HT1080 (cell line): ENCODE measurements at regions not wholly inside any gene's neighbourhood (a gene's known extent, or its start where the extent isn't known, plus 50 kb on each side); places are given as distances from the start of the nearest gene placed in this dataset.

Source experiments
- DNase-seq: peaks from one replicate; pipeline ENCODE4 v3.0.0-alpha.2; 2015; ENCODE audit warnings: low read depth

DNA sequence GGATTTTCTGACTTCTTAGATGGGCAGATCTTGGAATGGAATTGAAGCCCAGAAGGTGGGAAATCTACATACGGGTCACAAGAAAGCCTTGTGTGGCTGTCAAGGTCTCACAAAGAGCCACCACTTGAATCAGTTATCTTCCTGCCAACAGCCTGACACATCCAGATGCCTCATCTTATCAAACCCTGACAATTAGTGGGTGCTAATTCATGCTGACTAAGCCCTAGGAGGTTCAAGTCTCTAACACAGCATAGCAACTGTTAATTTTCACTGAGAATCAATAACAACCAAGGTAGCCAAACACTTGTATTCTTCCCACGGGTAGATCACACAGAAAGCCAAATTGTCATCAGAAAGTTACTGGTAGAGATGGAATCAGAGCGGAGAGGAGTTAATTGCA, 222.2 kb downstream of the TMEM167A start:
- DNase-seq, result no peak

- DNase-seq, result no peak
These were observed 225.7 kb downstream of the TMEM167A start for GRCh38 chr5:82851471-82851870.

DNA sequence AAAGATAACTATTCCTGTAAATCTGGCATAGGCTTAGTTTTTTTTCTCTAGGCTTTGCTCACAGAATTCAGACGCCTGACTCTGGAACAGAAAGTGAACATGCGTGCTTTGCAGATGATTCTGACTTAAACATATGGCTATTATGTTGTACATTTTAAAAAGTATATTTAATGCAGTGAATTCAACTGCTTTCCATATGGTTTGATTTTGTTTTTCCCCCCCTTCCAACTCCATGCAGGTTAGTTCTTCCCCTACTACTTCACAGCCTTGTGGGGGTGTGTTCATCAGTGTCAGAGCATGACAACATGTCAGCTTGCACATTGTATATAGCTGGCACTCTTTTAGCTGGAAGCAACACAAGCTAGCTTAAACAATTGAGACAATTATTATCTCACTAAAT, 226.8 kb downstream of the TMEM167A start:
- no peak for DNase-seq

GRCh38 chr5:82849885-82850284, 227.3 kb downstream of the TMEM167A start:
- DNase-seq, result no peak

- no peak for DNase-seq
These were observed 229.6 kb downstream of the TMEM167A start for GRCh38 chr5:82847562-82847961.

GRCh38 chr5:82839881-82840280, 237.3 kb downstream of the TMEM167A start:
- no peak for DNase-seq

- DNase-seq, result no peak
These were observed 241.7 kb downstream of the TMEM167A start for GRCh38 chr5:82835488-82835887.

DNA sequence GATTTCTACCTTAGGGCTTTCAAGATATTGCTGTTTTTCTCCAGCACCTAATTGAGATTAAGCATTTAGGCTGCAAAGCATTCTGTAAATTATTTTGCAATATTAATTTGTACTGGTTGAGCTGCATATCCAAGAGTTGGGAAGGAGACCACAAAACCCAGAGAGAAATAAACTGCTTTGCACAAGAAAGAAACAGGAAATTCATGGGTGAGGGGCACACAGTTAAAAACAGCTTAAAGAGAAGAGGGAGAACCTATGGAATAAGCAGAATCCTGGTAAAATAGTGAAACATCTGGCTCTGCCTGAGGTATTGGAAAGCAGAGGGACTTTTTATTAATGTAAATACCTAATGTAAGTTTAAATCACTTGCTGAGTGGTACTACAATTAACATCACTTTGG, 243.0 kb downstream of the TMEM167A start:
- no peak for DNase-seq

- DNase-seq, result no peak
These were observed 243.9 kb downstream of the TMEM167A start for GRCh38 chr5:82833277-82833676.

DNA sequence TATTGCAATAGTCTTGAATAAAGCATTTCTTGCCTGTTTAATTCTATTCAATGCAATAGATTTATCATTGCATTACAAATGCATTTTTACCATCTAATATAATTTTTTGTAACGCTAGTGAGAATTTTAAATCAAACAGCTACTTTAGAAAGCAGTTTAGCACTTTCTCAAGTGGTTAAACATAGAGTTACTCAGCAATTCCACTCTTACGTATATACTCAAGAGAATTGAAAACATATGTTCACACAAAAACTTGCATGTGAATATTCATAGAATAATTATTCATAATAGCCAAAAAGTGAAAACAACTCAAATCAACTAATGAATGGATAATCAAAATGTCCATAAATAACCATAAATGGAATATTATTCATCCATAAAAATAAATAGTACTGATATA, 244.7 kb downstream of the TMEM167A start:
- no peak for DNase-seq

DNA sequence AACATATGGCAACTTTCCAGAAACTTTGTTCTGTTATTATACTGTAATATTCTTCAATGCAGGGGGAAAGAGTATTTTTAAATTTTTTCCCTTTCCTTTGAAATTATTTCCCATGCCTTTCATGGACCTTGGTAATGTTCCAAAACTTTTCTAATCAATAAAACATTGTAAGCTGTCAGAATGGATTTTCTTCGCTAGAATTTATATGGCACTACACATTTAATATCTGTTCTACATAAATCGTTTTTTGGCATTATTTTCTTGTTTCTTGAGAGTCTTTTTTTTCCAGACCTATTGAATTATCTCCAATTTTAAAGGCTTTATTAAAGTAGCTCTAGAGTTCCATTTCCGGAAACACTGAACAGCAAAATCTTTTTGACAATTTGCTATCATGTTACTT, 249.0 kb downstream of the TMEM167A start:
- DNase-seq, result no peak

DNA sequence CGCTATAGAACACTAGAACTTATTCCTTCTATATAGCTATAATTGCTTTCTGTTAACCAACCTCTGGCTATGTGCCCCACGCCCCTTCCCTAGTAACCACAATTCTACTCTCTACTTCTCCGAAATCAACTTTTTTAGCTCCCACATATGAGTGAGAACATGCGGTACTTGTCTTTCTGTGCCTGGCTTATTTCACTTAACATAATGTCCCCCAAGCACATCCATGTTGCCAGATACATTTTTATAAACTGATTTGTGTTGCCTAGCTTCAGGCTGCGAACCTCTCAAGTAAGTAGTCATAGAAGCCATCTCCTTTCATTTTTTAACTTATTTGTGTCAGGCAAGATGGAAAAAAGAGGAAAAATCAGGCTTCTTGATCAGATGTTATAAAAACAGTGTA, 249.5 kb downstream of the TMEM167A start:
- DNase-seq, result no peak

GRCh38 chr5:82822634-82822927, 254.6 kb downstream of the TMEM167A start:
- no peak for DNase-seq

- peak; percentile 49 for DNase-seq
These were observed 255.2 kb downstream of the TMEM167A start for GRCh38 chr5:82821846-82822633.

DNA sequence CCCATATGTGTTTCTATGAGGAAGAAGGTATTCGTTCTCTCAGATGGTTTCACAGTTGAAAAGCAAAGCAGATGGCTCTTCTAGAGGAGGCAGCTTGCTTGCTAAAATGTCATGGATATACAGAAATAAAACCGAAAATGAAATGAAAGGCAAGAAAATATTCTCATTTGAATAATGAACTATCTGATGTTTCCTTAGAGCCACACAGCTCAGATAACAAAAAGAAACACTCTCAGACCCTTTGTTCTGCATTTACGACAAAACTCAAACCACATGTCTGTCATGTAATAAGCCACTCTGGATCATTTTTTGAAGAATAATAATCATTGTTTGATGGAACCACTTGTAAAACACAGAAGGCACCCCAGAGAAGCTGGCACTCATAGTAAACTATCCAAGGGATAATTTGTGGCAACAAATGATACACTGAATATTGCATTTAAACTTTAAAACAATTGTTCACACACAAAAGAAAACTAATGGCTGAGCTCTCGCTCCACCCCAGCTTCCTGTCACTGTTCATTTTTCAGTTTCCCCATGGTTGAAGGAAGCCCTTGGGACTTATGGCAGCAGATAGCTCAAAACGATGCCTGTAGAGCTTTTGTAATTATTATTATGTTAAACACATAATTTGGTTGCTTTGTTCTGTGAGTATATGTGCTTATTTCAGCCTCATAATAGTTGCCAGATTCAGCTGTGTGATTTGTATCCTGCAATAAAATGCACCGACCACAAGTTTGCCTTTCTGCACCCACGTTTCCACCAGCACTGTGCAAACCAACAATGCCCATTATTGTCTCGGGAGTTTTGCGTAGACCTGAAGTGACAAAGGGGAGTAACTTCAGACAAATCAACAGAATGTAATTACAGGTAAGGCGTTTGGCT, 256.0 kb downstream of the TMEM167A start:
- DNase-seq, result no peak

DNA sequence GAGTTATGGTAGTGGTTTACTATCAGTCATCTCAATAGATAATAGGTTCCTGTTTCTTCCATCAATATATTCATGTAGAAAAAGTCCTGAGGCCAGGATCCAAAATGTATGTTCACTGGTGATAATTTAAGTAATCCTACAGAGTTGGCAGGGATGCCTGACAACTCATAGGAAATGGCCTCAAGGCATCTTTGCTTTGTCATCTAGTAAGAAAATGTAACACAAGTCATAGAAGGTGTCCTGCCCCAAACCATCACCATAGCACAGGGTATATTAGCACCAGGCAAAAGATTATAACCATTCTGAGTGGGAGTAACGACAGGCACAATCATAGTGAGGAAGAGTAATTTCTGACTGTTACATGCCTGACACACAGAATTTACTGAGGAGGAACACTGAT, 257.0 kb downstream of the TMEM167A start:
- DNase-seq, result no peak

DNA sequence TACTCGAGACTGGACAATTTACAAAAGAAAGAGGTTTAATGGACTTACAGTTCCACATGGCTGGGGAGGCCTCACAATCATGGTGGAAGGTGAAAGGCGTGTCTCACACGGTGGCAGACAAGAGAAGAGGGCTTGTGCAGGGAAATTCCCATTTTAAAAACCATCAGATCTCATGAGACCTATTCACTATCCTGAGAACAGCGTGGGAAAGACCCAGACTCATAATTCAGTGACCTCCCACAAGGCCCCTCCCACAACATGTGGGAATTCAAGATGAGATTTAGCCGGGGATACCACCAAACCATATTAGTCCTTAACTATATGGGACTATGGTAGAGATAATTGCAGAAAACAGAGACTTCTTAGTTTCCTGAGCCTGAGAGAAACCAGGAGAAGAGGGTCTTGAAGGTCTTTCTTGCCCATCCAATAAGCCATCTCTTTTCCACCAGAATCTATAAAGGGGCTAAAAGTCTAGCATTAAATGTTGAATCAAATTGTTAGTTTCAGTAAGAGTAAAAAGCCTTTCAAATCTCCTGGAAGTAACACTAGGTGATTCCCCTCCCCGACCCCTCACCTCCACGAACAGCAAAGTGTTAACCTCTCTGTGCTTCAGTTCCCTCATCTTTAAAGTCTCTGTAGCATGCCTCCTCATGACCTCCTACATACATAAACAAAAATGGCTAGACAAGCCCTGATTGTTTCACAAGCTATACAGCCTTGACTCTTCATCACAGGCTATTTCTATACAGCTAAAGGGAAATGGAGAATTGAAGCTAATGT, 259.1 kb downstream of the TMEM167A start:
- no peak for DNase-seq

DNA sequence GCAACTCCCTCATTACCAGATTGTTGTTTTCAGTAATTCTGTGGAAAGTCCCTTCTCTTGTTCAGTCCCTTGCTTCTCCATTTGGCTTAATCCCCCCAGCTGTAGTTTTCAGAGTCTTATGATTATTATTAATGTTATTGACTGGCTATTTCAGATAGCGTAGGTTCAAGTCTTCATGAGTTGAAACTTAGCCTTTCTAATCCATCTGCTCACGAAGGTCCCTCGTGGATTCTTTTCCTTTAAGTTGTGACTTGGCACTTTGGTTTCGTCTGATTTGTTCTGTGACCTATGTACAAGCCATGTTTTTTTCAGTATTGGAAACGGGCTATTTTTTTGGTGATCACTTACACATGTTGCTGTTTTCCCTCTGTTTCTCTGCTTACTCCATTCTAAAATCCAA, 260.3 kb downstream of the TMEM167A start:
- DNase-seq, result no peak

GRCh38 chr5:82815871-82816270, 261.3 kb downstream of the TMEM167A start:
- DNase-seq, result no peak

DNA sequence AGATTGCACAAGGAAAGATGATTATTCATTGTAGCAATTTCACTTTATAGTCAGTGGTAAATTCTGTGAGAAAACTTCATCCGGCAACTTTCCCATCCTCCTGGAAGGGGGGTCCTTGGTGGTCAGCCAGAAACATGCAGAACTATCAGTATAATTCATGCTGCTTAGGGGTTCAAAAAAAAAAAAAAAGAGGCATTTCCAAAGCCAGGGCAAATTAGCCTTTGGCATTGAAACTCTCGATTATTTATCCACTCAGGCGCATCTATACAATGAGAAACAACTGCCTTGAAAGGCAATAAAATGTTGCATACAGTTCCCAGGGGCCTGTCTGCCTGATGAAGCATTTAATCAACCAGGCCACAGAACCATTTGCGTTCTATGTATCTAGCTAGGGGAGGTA, 263.3 kb downstream of the TMEM167A start:
- DNase-seq, result no peak

DNA sequence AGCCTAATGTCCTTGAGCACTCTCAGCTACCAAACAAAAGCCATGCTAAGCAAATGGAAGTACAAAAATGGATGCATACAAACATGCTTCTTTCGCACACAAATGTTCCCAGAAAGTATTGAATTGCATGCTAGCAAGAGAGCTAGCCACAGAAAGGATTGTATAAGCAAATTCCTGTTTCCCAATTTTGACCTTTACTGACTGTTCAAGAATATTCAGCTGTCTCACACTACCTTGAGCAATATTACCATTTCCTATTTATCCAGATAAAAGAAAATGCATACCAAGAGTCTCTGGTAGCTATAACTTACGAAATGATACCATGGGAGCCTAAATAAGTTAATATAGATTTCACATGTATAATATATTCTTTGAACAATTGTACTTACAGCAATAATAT, 264.6 kb downstream of the TMEM167A start:
- no peak for DNase-seq

- DNase-seq, result no peak
These were observed 265.7 kb downstream of the TMEM167A start for GRCh38 chr5:82811490-82811889.
